Heart right ventricle (tissue), 16 donors: ENCODE measurements at regions not wholly inside any gene's neighbourhood (a gene's known extent, or its start where the extent isn't known, plus 50 kb on each side); places are given as distances from the start of the nearest gene placed in this dataset.

Experiments
- ATAC-seq, 8 donors: fragments of 200-7000 bp; cut with Tn5 transposase; one replicate each; pipeline ENCODE4 v1.9.1; 2020; ENCODE audit warnings: mild to moderate bottlenecking in 8 of 8, moderate library complexity in 8 of 8, moderate number of reproducible peaks in 1 of 8
- DNase-seq, 2 donors: peaks; one replicate each; pipeline ENCODE4 v3.0.0-alpha.2; 2020
- H3K27ac ChIP-seq, 10 donors: fragments of 200-600 bp; sonication (generic) in 2 of 10; one replicate each; pipeline versions ENCODE4 v1.5.0 to v1.8.0; 2020 to 2022; ENCODE audit warnings: mild to moderate bottlenecking in 3 of 10
- H3K27me3 ChIP-seq, 7 donors: fragments of 200-600 bp; one replicate each; pipeline ENCODE4 v1.8.0; 2021 to 2022; ENCODE audit warnings: mild to moderate bottlenecking in 2 of 7
- H3K36me3 ChIP-seq, 9 donors: fragments of 200-600 bp; sonication (generic) in 1 of 9; one replicate each; pipeline versions ENCODE4 v1.5.0 to v1.8.0; 2020 to 2022; ENCODE audit warnings: mild to moderate bottlenecking in 2 of 9
- H3K4me1 ChIP-seq, 9 donors: fragments of 200-600 bp; sonication (generic) in 1 of 9; one replicate each; pipeline versions ENCODE4 v1.5.0 to v1.8.0; 2020 to 2022; ENCODE audit warnings: mild to moderate bottlenecking in 4 of 9
- H3K4me3 ChIP-seq, 10 donors: fragments of 200-600 bp; sonication (generic) in 2 of 10; one replicate each; pipeline versions ENCODE4 v1.5.0 to v1.8.0; 2020 to 2022; ENCODE audit warnings: mild to moderate bottlenecking in 7 of 10, moderate library complexity in 2 of 10
- H3K9me3 ChIP-seq, 11 donors: fragments of 200-600 bp in 10 of 11; sonication (generic) in 2 of 11; one replicate each; pipeline versions ENCODE4 v1.5.0 to v1.8.0; 2013 to 2022; ENCODE audit warnings: mild to moderate bottlenecking in 2 of 11, control low read depth in 1 of 11, moderate library complexity in 1 of 11
- CTCF ChIP-seq, 9 donors: fragments of 200-600 bp; sonication (generic) in 2 of 9; IDR thresholded peaks; one replicate each; pipeline versions ENCODE4 v1.5.0 to v1.8.0; 2021 to 2022; ENCODE audit warnings: antibody characterized with exemption in 9 of 9, mild to moderate bottlenecking in 5 of 9, moderate library complexity in 1 of 9
- WGBS, 2 donors: extraction: QIAGEN DNeasy Blood & Tissue Kit; methylation state at CpG; one replicate each; pipeline ENCODE4 v1.1.7; 2013; ENCODE audit warnings: inconsistent platforms in 1 of 2; 5-methylcytosine and 5-hydroxymethylcytosine counted together
- intact Hi-C, 10 donors: fragments of 100-400 bp; cut with DNase I; formaldehyde crosslinking; loops; one replicate each; pipeline versions ENCODE4 v1.11.1 to v1.14.2; 2022
- donor health status: Arrhythmogenic right ventricular cardiomyopathy.
- donor health status: ischemic (EF 13 %, LVEDD 7.1; RV severe dilation, severe dysfunction).
- donor health status: healthy with polysubstance abuse.
- donor health status: DM: no; HTN: yes; CAD: no.
- donor health status: DM: no; HTN: no; CAD: no.
- donor health status: ischemic (EF 25% LVEDD 6.9; RV normal size, moderate dysfunction).
- donor health status: ischemic (EF 25% LVEDD 5.7; RV mildly dilated, moderate dysfunction).
- donor health status: healthy.
- donor health status: DM: yes; HTN: yes; CAD: no.
- donor health status: Ischemic cardiomyopathy.
- donor health status: ischemic (EF 35%, LVEDD 5.7; RV mildly dilated, moderate dysfunction).
- donor health status: nonischemic (EF 11% LVEDD 7.7; RV severe dilation, severe dysfunction).
- donor health status: DM: yes; HTN: yes; CAD: no.
- donor health status: PGD.
- donor health status: ischemic (EF 29% LVEDD 5.4; RV normal size, mild dysfunction).
- donor health status: nonischemic (EF 23%, LVEDD 6.1; RV moderate dilation, normal function).

- Histone ChIP-seq H3K27ac (no peak overlapping the region), H3K4me3 (no peak overlapping the region), H3K36me3 (no peaks in the 10 kb centered on the region), H3K4me1 (peaks cover 0 to 12% (median 0%) of the 10 kb centered on the region in 9 donors), H3K27me3 (no peaks in the 10 kb centered on the region), H3K9me3 (peaks cover 0 to 5% (median 0%) of the 10 kb centered on the region in 11 donors)
- intact Hi-C loops = no loop called here
- WGBS, 2 donors = 79 to 86% methylated on average over 2 of the region's 2 CpGs
- no peak for ATAC-seq
- TF ChIP-seq CTCF (IDR thresholded peaks at IDR 0.05) = no peak
- no peak for DNase-seq
Measured at GRCh38 chr16:60110531-60110930, 1376.4 kb upstream of the GOT2 start.

- H3K36me3 ChIP-seq = no peaks in the 10 kb centered on the region
- DNase-seq (no peak), ATAC-seq (no peak)
- 88 to 89% methylated on average over 4 of the region's 4 CpGs for WGBS, 2 donors
- H3K27ac ChIP-seq = no peak overlapping the region
- no peak for TF ChIP-seq CTCF (IDR thresholded peaks at IDR 0.05)
- H3K9me3 ChIP-seq = peaks cover 0 to 5% (median 0%) of the 10 kb centered on the region in 11 donors
- peaks cover 0 to 12% (median 0%) of the 10 kb centered on the region in 9 donors for H3K4me1 ChIP-seq
- H3K4me3 ChIP-seq = no peak overlapping the region
- H3K27me3 ChIP-seq = no peaks in the 10 kb centered on the region
- intact Hi-C loops = no loop called here
Measured at GRCh38 chr16:60107871-60108270, 1373.8 kb upstream of the GOT2 start.

GRCh38 chr16:60107437-60107836, 1373.3 kb upstream of the GOT2 start:
- Histone ChIP-seq H3K4me1 (peaks cover 0 to 12% (median 0%) of the 10 kb centered on the region in 9 donors), H3K36me3 (no peaks in the 10 kb centered on the region), H3K9me3 (peaks cover 0 to 5% (median 0%) of the 10 kb centered on the region in 11 donors), H3K4me3 (no peak overlapping the region), H3K27ac (no peak overlapping the region), H3K27me3 (no peaks in the 10 kb centered on the region)
- DNase-seq (peak in 1 of 2 donors; percentile 19), ATAC-seq (peak in 6 of 8 donors; percentile 41 to 81 (median 58))
- TF ChIP-seq CTCF (IDR thresholded peaks at IDR 0.05) = no peak
- WGBS, 2 donors = 63 to 69% methylated on average over 3 of the region's 3 CpGs
- intact Hi-C loops = no loop called here

GRCh38 chr16:60100371-60100770, 1366.3 kb upstream of the GOT2 start:
- intact Hi-C loops = no loop called here
- Histone ChIP-seq H3K27ac (no peak overlapping the region), H3K9me3 (peaks cover 0 to 43% (median 6%) of the 10 kb centered on the region in 11 donors), H3K4me1 (no peaks in the 10 kb centered on the region), H3K27me3 (no peaks in the 10 kb centered on the region), H3K36me3 (no peaks in the 10 kb centered on the region), H3K4me3 (no peak overlapping the region)
- DNase-seq (no peak), ATAC-seq (no peak)
- TF ChIP-seq CTCF (IDR thresholded peaks at IDR 0.05) = no peak
- WGBS, 2 donors = 0 to 40% methylated on average over 1 of the region's 1 CpG
